Astrocyte of the spinal cord (primary cell): ENCODE measurements at regions not wholly inside any gene's neighbourhood (a gene's known extent, or its start where the extent isn't known, plus 50 kb on each side); places are given as distances from the start of the nearest gene placed in this dataset.

ENCODE experiments used
- DNase-seq: peaks from one replicate; pipeline ENCODE4 v3.0.0; 2011; ENCODE audit warnings: low read depth, low spot score
- H3K4me3 ChIP-seq: 2 replicates; pipeline ENCODE4 v1.5.1; 2011; ENCODE audit warnings: low read depth, mild to moderate bottlenecking, low read length, moderate library complexity
- CTCF ChIP-seq: IDR thresholded peaks from 2 replicates; pipeline ENCODE4 v1.5.1; 2012; ENCODE audit warnings: low read depth, mild to moderate bottlenecking, low read length, inconsistent platforms
- in situ Hi-C: cut with HindIII; loops from 2 replicates; pipeline ENCODE4 v1.10.0; 2017; ENCODE audit warnings: low sequenced_read_pairs

- TF ChIP-seq CTCF, result no peak
These were observed 96.4 kb upstream of the B3GAT1 start for GRCh38 chr11:134508219-134508990.

GRCh38 chr11:134506046-134506445 lies 94.0 kb upstream of the B3GAT1 start:
- DNase-seq, result no peak
- no peak for TF ChIP-seq CTCF
- in situ Hi-C loops, result no loop called here
- no peak overlapping the region for H3K4me3 ChIP-seq

More at GRCh38 chr11:134508219-134508990, 96.4 kb upstream of the B3GAT1 start:
- no peak overlapping the region for H3K4me3 ChIP-seq
- DNase-seq, result no peak
- in situ Hi-C loops, result no loop called here

GRCh38 chr11:134505125-134505524 lies 93.1 kb upstream of the B3GAT1 start:
- H3K4me3 ChIP-seq, result no peak overlapping the region
- no peak for DNase-seq
- no peak for TF ChIP-seq CTCF
- in situ Hi-C loops, result no loop called here

- no peak overlapping the region for H3K4me3 ChIP-seq
- DNase-seq, result no peak
- in situ Hi-C loops, result no loop called here
- TF ChIP-seq CTCF, result no peak
These were observed 92.3 kb upstream of the B3GAT1 start for GRCh38 chr11:134504146-134504905.

GRCh38 chr11:134503596-134503995 lies 91.6 kb upstream of the B3GAT1 start:
- H3K4me3 ChIP-seq, result no peak overlapping the region
- DNase-seq, result no peak
- in situ Hi-C loops, result no loop called here
- no peak for TF ChIP-seq CTCF

- no peak for DNase-seq
- H3K4me3 ChIP-seq, result no peak overlapping the region
- in situ Hi-C loops, result no loop called here
- no peak for TF ChIP-seq CTCF
These were observed 91.1 kb upstream of the B3GAT1 start for GRCh38 chr11:134503100-134503499.
